ENCODE measurements at regions not wholly inside any gene's neighbourhood (a gene's known extent, or its start where the extent isn't known, plus 50 kb on each side); places are given as distances from the start of the nearest gene placed in this dataset.

DNA sequence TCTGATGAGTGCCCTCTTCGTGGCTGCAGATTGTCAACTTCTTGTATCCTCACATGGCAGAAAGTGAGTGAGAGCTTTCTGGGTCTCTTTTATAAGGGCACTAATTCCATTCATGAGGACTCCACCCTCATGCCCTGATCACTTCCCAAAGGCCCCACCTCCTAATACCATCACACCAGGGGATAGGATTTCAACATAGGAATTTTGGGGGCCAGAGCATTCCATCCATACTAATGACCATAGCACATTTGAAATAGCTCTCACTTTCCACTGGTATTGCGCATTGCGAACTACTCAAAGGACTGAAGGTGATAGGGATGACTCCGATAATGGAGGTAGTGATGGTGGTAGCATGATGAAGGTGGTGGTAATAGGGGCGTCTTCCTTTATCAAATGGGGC is 324.3 kb downstream of the PRL start:
- Histone ChIP-seq H3K27me3 (no peaks in the 10 kb centered on the region), H3K36me3 (no peaks in the 10 kb centered on the region), H3K4me1 (peaks cover 0 to 8% (median 6%) of the 10 kb centered on the region in 4 donors), H3K9me3 (no peaks in the 10 kb centered on the region), H3K27ac (replicated peaks in 1 of 4) (no peak overlapping the region), H3K4me3 (no peak overlapping the region)
- no peak for DNase-seq (ENCODE audit: extremely low spot score)
- 94% methylated on average over 5 of the region's 5 CpGs for WGBS
- TF ChIP-seq POLR2AphosphoS5 (IDR thresholded peaks at IDR 0.05) (no peak), EP300 (IDR thresholded peaks at IDR 0.05) (no peak), POLR2A (IDR thresholded peaks at IDR 0.05; ENCODE audit: low read depth) (no peak)
- TF ChIP-seq, protein P1, sequence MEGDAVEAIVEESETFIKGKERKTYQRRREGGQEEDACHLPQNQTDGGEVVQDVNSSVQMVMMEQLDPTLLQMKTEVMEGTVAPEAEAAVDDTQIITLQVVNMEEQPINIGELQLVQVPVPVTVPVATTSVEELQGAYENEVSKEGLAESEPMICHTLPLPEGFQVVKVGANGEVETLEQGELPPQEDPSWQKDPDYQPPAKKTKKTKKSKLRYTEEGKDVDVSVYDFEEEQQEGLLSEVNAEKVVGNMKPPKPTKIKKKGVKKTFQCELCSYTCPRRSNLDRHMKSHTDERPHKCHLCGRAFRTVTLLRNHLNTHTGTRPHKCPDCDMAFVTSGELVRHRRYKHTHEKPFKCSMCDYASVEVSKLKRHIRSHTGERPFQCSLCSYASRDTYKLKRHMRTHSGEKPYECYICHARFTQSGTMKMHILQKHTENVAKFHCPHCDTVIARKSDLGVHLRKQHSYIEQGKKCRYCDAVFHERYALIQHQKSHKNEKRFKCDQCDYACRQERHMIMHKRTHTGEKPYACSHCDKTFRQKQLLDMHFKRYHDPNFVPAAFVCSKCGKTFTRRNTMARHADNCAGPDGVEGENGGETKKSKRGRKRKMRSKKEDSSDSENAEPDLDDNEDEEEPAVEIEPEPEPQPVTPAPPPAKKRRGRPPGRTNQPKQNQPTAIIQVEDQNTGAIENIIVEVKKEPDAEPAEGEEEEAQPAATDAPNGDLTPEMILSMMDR (IDR thresholded peaks at IDR 0.05) = no peak
- intact Hi-C loops (cut with DNase I) = no loop called here

DNA sequence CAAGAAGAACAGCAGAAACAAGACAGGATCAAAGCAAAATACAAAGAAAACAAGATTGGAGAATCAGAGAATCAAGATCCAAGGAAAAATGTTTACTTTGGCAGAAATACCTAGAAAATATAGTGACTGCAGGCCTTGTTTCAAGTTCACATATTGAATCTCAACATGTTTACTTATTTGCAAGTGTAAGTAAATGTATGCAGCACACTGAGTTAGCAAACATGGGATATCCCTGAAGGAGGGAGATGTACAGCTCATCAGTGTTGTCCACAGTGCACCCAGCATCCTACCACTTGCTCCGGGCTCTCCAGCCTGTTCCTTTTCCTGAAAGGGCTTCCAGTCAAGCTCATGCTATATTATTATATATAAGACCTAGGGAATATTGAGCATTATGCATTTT is 319.5 kb downstream of the PRL start:
- Histone ChIP-seq H3K9me3 (no peaks in the 10 kb centered on the region), H3K4me3 (no peak overlapping the region), H3K27ac (replicated peaks in 1 of 4) (no peak overlapping the region), H3K36me3 (peaks cover 0 to 7% (median 0%) of the 10 kb centered on the region in 4 donors), H3K4me1 (no peaks in the 10 kb centered on the region), H3K27me3 (no peaks in the 10 kb centered on the region)
- TF ChIP-seq EP300 (IDR thresholded peaks at IDR 0.05) = no peak
- no peak for TF ChIP-seq POLR2A (IDR thresholded peaks at IDR 0.05; ENCODE audit: low read depth)
- TF ChIP-seq POLR2AphosphoS5 (IDR thresholded peaks at IDR 0.05) = no peak
- TF ChIP-seq, protein P1 (IDR thresholded peaks at IDR 0.05) = no peak
- no peak for DNase-seq (ENCODE audit: extremely low spot score)
- 100% methylated on average over 1 of the region's 1 CpG for WGBS
- intact Hi-C loops (cut with DNase I) = no loop called here

DNA sequence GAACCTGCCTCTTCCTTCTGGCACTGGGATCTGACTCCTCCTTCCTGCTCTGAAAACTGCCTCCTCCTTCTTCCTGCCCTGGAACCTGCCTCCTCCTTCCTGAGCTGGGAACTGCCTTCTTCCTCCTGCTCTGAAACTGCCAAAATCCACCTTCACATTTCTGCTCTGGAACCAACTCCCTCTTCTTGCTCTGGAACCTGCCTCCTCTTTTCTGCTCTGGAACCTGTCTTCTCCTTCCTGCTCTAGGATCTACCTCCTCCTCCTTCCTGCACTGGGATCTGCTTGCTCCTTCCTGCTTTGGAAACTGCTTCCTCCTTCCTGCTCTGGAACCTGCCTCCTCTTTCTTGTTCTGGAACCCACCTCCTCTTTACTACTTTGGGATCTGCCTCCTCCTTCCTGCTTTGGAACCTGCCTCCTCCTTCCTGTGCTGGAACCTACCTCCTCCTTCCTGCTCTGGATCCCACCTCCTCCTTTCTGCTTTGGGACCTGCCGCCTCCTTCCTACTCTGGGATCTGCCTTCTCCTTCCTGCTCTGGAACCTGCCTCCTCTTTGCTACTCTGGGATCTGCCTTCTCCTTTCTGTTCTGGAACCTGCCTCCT is 315.5 kb downstream of the PRL start:
- Histone ChIP-seq H3K9me3 (no peaks in the 10 kb centered on the region), H3K4me3 (no peak overlapping the region), H3K36me3 (peaks cover 0 to 7% (median 0%) of the 10 kb centered on the region in 4 donors), H3K27ac (replicated peaks in 1 of 4) (no peak overlapping the region), H3K4me1 (peaks cover 0 to 11% (median 5%) of the 10 kb centered on the region in 4 donors), H3K27me3 (no peaks in the 10 kb centered on the region)
- intact Hi-C loops (cut with DNase I) = no loop called here
- no peak for DNase-seq (ENCODE audit: extremely low spot score)
- 100% methylated on average over 1 of the region's 1 CpG for WGBS
- TF ChIP-seq POLR2AphosphoS5 (IDR thresholded peaks at IDR 0.05) (no peak), POLR2A (IDR thresholded peaks at IDR 0.05; ENCODE audit: low read depth) (no peak), EP300 (IDR thresholded peaks at IDR 0.05) (no peak)
- TF ChIP-seq, protein P1 (IDR thresholded peaks at IDR 0.05) = no peak

DNA sequence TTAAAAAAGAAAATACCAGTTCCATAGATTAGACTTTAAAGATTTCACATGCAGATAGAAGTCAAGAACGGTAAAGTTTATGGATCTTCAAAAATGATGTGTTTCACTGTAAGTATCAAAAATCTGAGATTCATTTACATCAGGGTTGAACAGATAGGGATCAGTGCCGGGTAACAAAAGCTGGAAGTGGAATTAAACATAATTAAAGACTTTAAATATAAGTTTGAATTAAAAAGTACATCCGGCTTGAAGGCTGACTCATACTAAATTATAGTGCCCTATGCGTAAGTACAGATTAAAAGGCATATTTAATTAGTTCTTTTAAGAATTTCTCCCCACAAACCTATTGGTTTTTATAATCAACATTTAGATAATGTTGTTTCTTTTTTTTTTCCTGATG is 312.7 kb downstream of the PRL start:
- peaks cover 8 to 29% (median 27%) of the 10 kb centered on the region in 4 donors for H3K4me1 ChIP-seq
- TF ChIP-seq, protein P1 (IDR thresholded peaks at IDR 0.05) = no peak
- intact Hi-C loops (cut with DNase I) = no loop called here
- DNase-seq (ENCODE audit: extremely low spot score) = no peak
- H3K27me3 ChIP-seq = no peaks in the 10 kb centered on the region
- no peak overlapping the region for H3K4me3 ChIP-seq
- H3K27ac ChIP-seq (replicated peaks in 1 of 4) = no peak overlapping the region
- H3K36me3 ChIP-seq = peaks cover 0 to 7% (median 0%) of the 10 kb centered on the region in 4 donors
- no peaks in the 10 kb centered on the region for H3K9me3 ChIP-seq
- 83% methylated on average over 4 of the region's 4 CpGs for WGBS

DNA sequence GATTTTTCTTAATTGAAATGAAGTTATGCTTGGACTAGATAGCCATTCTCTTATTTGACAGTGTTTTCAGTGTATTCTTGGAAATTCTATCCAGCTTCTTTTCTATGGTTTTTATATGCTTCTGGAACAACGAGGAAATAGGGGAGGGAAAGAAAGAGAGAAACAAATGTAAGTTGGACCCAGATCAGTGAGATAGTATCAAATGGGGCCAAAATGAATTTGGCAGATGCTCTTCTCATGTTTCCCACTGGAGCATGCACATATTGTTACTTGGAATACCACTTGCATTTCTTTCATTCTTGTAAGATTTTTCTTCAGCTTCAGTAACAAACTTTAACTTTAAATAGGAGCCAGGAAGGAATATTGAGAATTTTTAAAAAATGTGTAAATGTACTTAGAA is 312.3 kb downstream of the PRL start:
- Histone ChIP-seq H3K4me1 (peaks cover 8 to 29% (median 27%) of the 10 kb centered on the region in 4 donors), H3K36me3 (peaks cover 0 to 7% (median 0%) of the 10 kb centered on the region in 4 donors), H3K27ac (replicated peaks in 1 of 4) (no peak overlapping the region), H3K9me3 (no peaks in the 10 kb centered on the region), H3K27me3 (no peaks in the 10 kb centered on the region), H3K4me3 (no peak overlapping the region)
- intact Hi-C loops (cut with DNase I) = no loop called here
- TF ChIP-seq EP300 (IDR thresholded peaks at IDR 0.05) (no peak), POLR2AphosphoS5 (IDR thresholded peaks at IDR 0.05) (no peak), POLR2A (IDR thresholded peaks at IDR 0.05; ENCODE audit: low read depth) (no peak)
- TF ChIP-seq, protein P1 (IDR thresholded peaks at IDR 0.05) = no peak
- WGBS = 38% methylated on average over 1 of the region's 1 CpG
- no peak for DNase-seq (ENCODE audit: extremely low spot score)

All from esophagus muscularis mucosa (tissue), 4 donors.